Neuron (in vitro differentiated cells): ENCODE measurements at regions not wholly inside any gene's neighbourhood (a gene's known extent, or its start where the extent isn't known, plus 50 kb on each side); places are given as distances from the start of the nearest gene placed in this dataset.
A peak's percentile ranks its signal among the peaks of the same experiment; 100 is the strongest.
"Not testable (repeated sequence)": the region's sequence is repeated elsewhere in the genome, so short reads cannot be mapped to it uniquely, and the experiment has no call there.

Experiments
- H2AFZ ChIP-seq: one replicate; pipeline ENCODE4 v1.6.1; 2013; ENCODE audit warnings: low read depth, mild to moderate bottlenecking, inconsistent platforms, low read length, moderate library complexity
- H3K27me3 ChIP-seq: one replicate; pipeline ENCODE4 v1.6.1; 2013; ENCODE audit warnings: low read length; ENCODE audit not compliant: insufficient read depth
- H3K36me3 ChIP-seq: one replicate; pipeline ENCODE4 v1.6.1; 2013; ENCODE audit warnings: low read length; ENCODE audit not compliant: insufficient read depth
- H3K4me1 ChIP-seq: one replicate; pipeline ENCODE4 v1.6.1; 2013; ENCODE audit warnings: low read length; ENCODE audit not compliant: insufficient read depth
- H3K4me3 ChIP-seq: 2 replicates; pipeline ENCODE4 v1.5.1; 2013; ENCODE audit warnings: mild to moderate bottlenecking, low read length, moderate library complexity
- H3K9me3 ChIP-seq: one replicate; pipeline ENCODE4 v1.6.1; 2013; ENCODE audit warnings: low read length

DNA sequence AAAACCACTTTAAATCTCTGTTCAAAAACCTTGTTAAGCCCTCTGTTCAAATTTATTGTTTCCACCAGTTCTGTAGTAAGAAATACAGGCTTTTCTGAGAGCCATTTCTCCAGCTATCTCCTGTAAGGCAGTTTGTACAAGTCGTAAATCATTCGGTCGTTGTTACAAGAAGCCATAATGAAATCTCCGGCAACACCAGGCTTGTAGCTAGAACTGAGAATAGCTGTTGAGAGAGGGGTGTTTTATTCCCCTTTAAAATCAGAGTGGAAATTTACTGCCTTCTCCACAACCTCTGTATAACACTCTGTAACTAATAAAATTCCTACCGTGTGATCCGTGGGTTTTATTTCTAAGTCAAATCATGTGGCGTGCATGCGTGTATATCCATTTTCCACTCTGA lies 335.8 kb upstream of the KAZN start:
- Histone ChIP-seq H3K4me1 (no peaks in the 10 kb centered on the region), H3K36me3 (no peaks in the 10 kb centered on the region), H3K27me3 (no peaks in the 10 kb centered on the region), H3K9me3 (no peaks in the 10 kb centered on the region), H2AFZ (peak overlapping the region; percentile 4), H3K4me3 (no peak overlapping the region)

DNA sequence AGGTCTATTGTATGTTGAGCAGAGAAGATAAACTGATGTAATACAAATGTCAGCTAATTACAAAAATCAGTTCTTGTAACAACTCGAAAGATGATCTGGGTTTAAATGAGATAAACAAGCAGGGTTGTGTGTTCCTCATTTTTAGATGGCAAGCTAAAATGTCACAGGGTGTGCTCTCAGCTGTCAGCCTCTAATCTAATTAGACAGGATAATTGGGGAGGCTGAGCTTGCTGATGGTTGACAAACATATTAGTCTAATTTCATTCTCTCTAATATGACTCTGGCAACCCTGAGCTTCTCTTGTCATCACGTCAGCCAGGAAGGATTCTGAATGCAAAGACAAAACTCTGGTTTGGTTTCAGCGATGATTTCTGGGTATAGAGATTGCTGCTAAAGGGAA lies 335.3 kb upstream of the KAZN start:
- Histone ChIP-seq H3K27me3 (no peaks in the 10 kb centered on the region), H3K9me3 (no peaks in the 10 kb centered on the region), H2AFZ (no peak overlapping the region), H3K4me3 (no peak overlapping the region), H3K4me1 (no peaks in the 10 kb centered on the region), H3K36me3 (no peaks in the 10 kb centered on the region)

DNA sequence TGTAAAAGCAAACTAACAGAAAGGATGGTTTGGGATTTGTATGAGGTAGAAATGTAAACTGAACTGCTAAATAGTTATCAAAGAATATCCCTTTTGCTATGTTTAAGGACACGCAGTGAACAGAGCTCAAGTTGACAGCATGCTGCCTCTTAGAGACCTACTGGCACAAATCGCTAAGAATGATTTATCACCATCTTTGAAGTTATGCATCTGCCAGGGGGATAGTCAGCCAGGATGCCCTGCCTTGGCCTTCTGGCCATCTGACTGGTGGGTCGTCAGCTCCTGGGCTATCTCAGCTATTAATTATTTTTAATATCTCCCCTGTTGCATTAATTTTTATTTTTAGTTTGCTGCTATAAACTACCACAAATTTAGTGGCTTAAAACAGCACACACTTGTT lies 334.8 kb upstream of the KAZN start:
- Histone ChIP-seq H3K4me3 (no peak overlapping the region), H3K4me1 (no peaks in the 10 kb centered on the region), H3K9me3 (no peaks in the 10 kb centered on the region), H3K27me3 (no peaks in the 10 kb centered on the region), H3K36me3 (no peaks in the 10 kb centered on the region), H2AFZ (no peak overlapping the region)

DNA sequence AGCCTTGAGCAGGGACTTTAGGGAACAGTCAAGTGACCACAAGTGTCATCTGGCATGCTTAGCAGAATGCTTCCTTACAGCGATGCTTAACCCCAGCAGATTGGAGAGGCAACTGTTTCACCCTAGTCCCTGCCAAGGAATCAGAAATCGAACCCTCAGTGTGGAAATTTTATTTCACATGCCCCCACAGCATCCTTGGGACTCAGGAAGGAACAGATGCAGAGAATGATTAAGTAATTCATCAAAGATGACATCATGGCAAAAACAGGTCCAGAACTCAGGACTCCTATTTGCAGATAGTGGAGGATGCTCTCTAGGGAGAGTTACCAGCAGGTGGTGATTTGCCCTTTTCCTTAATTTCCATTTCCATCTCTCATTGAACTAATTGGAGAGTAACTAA lies 333.0 kb upstream of the KAZN start:
- Histone ChIP-seq H3K27me3 (no peaks in the 10 kb centered on the region), H3K9me3 (no peaks in the 10 kb centered on the region), H3K4me3 (no peak overlapping the region), H2AFZ (no peak overlapping the region), H3K36me3 (no peaks in the 10 kb centered on the region), H3K4me1 (no peaks in the 10 kb centered on the region)

DNA sequence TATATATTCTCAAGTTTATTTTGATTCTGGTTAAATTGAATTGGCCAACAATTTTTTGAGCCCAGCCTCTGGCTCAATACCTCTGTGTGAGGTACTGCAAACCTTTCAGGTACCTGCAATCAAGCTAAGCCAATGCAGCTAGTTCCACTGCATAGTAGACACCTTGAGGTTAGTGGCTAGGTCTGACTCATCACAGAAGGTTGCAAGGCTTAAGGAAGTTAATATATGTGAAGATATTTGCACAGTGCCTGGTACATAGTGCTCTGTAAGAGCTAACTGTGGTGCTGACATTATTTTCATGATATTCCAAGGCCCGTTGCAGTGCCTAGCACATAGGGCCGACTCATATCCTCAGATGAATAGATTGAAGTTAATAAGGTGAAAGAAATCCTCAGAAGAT lies 330.5 kb upstream of the KAZN start:
- no peak overlapping the region for H3K4me3 ChIP-seq
- H3K9me3 ChIP-seq: no peaks in the 10 kb centered on the region
- no peak overlapping the region for H2AFZ ChIP-seq
- H3K4me1 ChIP-seq: no peaks in the 10 kb centered on the region
- no peaks in the 10 kb centered on the region for H3K27me3 ChIP-seq
- H3K36me3 ChIP-seq: no peaks in the 10 kb centered on the region

DNA sequence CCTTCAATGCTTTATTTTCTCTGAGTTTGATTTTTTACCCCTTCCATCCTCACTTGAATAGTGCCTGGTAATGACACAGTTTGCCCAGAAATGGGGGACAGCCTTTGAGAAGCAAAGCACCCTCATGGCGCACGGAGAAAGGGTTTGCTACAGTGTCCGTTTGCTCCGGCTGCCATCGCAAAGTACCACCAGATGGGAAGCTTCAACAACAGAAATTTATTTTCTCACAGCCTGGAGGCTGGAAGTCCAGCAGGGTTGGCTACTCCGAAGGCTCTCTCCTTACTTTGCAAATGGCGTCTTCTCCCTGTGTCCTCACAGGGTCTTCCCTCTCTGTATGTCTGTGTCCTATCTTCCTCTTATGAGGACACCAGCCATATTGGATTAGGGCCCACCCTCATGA lies 327.7 kb upstream of the KAZN start:
- no peak overlapping the region for H3K4me3 ChIP-seq
- no peaks in the 10 kb centered on the region for H3K27me3 ChIP-seq
- H3K4me1 ChIP-seq: no peaks in the 10 kb centered on the region
- no peaks in the 10 kb centered on the region for H3K9me3 ChIP-seq
- no peak overlapping the region for H2AFZ ChIP-seq
- no peaks in the 10 kb centered on the region for H3K36me3 ChIP-seq

DNA sequence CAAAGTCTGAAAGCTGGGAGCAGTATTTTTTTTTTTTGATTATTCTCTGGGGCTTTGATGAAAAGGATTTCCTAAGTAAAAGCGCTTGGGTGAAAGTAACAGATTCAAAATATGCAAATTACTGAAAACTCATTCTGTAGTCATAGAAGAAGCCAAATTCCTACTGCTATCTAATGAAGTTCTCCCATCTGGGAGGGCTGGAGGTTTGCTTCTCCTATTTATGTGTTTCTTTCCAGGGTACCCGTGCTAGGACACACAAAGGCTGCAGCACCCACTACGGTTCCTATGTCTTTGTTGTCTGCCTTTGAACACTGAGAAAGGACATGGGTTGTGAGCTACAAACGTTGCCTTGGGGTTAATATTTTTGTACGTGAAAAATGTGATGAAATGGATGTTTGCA lies 324.7 kb upstream of the KAZN start:
- no peaks in the 10 kb centered on the region for H3K9me3 ChIP-seq
- H3K4me1 ChIP-seq: no peaks in the 10 kb centered on the region
- H3K36me3 ChIP-seq: no peaks in the 10 kb centered on the region
- H3K27me3 ChIP-seq: no peaks in the 10 kb centered on the region
- no peak overlapping the region for H3K4me3 ChIP-seq
- H2AFZ ChIP-seq: no peak overlapping the region

DNA sequence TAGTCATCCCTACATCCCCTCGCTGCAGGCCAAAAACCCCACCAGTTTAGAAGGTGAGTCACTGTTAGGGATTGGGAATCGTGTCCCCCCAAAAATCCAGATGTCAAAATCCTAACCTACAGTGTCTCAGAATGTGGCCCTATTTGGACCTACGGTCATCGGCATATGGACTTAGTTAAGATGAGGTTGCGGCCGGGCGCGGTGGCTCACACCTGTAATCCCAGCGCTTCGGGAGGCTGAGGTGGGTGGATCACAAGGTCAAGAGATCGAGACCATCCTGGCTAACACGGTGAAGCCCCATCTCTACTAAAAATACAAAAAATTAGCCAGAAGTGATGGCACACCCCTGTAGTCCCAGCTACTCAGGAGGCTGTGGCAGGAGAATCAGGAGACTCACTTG lies 318.6 kb upstream of the KAZN start:
- H3K27me3 ChIP-seq, H3K36me3 ChIP-seq, H2AFZ ChIP-seq, H3K4me1 ChIP-seq, H3K9me3 ChIP-seq, H3K4me3 ChIP-seq: not testable (repeated sequence)

DNA sequence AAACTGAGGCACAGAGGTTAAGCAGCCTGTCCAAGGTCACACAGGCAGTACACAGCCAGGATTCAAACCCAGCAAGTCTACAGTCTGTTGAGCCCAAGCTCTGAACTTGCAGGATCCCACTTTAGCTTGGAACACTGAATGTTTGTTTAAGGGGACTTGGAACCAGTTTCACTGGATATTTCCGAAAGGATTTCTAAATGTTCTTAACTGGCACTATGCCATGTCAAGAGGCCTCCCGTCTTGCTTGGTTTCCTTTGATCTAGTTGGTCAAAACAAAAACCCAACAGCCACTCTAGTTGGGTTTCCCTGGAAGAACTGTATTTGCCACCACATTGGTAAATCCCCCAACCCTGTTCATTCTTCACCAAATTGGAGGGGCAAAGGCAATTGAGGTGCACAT lies 317.6 kb upstream of the KAZN start:
- Histone ChIP-seq H3K4me3 (no peak overlapping the region), H3K36me3 (no peaks in the 10 kb centered on the region), H3K27me3 (peaks cover 3% of the 10 kb centered on the region), H3K4me1 (peaks cover 9% of the 10 kb centered on the region), H2AFZ (no peak overlapping the region), H3K9me3 (peaks cover under 1% of the 10 kb centered on the region)

DNA sequence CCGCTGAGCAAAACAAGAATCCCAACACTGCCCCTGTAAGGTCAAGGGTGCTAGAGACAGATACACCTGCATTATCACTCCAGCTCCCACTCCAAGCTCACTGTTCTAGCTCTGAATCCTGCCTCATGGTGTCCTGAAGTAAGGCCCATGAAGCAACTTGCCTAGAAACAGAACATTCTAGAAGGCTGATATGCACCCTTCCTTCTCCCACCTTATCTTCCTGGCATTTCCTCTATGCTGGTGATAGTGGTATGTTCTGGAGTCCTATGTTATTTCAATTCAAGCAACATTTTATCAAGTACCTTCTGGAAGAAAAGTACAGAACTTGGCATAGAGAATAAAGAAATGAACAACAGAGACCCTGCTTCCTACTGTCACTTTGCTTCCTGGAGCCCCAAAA lies 317.1 kb upstream of the KAZN start:
- Histone ChIP-seq H3K4me3 (no peak overlapping the region), H3K4me1 (peaks cover 9% of the 10 kb centered on the region), H3K27me3 (peaks cover 3% of the 10 kb centered on the region), H3K36me3 (no peaks in the 10 kb centered on the region), H3K9me3 (peaks cover 2% of the 10 kb centered on the region), H2AFZ (no peak overlapping the region)

DNA sequence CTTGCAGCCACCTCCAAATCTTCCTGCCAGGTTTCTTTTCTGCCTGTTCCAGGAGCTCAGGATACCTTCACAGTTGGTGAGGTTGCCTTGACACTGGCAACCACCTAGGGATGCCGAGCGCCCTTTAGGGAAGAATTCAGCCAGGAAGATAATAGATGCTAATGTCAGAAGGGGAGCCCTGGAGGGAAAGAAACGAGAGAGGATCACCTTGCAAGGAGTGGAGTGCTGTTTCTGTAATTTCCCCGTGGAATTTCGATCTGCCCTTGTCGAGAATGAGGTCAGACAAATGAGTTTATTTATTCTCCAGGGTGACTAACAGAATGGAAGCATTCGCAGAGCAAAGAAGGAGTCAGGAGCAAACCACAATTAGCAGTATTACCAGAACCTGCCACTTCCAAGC lies 315.8 kb upstream of the KAZN start:
- H3K36me3 ChIP-seq: no peaks in the 10 kb centered on the region
- no peak overlapping the region for H3K4me3 ChIP-seq
- peaks cover 3% of the 10 kb centered on the region for H3K27me3 ChIP-seq
- H3K9me3 ChIP-seq: peaks cover 2% of the 10 kb centered on the region
- H2AFZ ChIP-seq: no peak overlapping the region
- H3K4me1 ChIP-seq: peaks cover 9% of the 10 kb centered on the region

DNA sequence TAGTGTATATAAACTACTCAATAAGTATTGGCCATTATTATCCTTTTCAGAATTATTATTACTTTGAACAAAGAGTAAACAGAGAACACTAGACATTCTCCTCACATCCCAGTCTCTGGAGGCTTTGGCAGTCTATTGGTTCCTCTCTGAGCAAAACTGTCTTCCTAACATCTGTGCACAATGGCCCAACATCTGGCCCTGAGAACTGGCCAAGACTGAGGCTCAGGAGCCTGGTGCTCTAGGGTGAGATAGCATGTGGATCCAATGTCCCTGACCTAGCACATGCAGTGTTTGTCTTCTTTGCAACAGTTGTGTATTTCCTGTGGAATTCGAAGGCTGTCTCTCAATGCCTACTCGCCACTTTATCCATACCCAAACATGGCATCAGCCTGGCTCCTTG lies 313.2 kb upstream of the KAZN start:
- Histone ChIP-seq H3K4me3 (no peak overlapping the region), H3K36me3 (no peaks in the 10 kb centered on the region), H3K9me3 (peaks cover 2% of the 10 kb centered on the region), H3K27me3 (peaks cover 3% of the 10 kb centered on the region), H2AFZ (no peak overlapping the region), H3K4me1 (peaks cover 9% of the 10 kb centered on the region)

DNA sequence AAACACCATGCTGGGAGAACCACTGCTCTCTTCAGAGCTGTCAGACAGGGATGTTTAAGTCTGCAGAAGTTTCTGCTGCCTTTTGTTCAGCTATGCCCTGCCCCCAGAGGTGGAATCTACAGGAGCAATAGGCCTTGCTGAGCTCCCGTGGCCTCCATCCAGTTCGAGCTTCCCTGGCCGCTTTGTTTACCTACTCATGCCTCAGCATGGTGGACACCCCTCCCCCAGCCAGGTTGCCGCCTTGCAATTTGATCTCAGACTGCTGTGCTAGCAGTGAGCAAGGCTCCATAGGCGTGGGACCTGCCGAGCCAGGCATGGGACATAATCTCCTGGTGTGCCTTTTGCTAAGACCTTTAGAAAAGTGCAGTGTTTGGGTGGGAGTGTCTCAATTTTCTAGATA lies 307.3 kb upstream of the KAZN start:
- H3K4me3 ChIP-seq, H3K36me3 ChIP-seq, H3K9me3 ChIP-seq, H3K4me1 ChIP-seq, H3K27me3 ChIP-seq, H2AFZ ChIP-seq: not testable (repeated sequence)

DNA sequence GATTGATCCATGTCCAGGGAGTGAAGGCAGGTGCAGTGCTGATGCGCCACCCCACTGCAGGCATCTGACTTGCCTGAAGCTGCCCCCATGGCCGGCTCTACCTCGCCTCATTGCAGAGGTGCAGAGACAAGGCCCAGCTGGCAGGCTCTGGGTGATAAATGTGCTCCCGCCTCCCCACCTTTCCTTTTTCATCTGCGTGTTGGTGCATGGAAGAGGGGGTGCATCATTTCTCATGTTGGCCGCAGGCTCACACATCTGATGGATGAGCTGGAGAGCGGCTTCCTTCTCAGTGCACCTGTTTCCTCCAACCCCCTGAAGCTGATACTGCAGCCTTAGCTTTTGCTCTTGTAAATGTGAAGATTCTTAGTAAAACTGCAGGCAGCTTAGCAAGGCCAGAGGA lies 306.0 kb upstream of the KAZN start:
- Histone ChIP-seq H3K27me3 (no peaks in the 10 kb centered on the region), H3K9me3 (no peaks in the 10 kb centered on the region), H3K4me1 (no peaks in the 10 kb centered on the region), H3K4me3 (no peak overlapping the region), H3K36me3 (no peaks in the 10 kb centered on the region), H2AFZ (no peak overlapping the region)
